ENCODE measurements at regions not wholly inside any gene's neighbourhood (a gene's known extent, or its start where the extent isn't known, plus 50 kb on each side); places are given as distances from the start of the nearest gene placed in this dataset.
A peak's percentile ranks its signal among the peaks of the same experiment; 100 is the strongest.

DNA sequence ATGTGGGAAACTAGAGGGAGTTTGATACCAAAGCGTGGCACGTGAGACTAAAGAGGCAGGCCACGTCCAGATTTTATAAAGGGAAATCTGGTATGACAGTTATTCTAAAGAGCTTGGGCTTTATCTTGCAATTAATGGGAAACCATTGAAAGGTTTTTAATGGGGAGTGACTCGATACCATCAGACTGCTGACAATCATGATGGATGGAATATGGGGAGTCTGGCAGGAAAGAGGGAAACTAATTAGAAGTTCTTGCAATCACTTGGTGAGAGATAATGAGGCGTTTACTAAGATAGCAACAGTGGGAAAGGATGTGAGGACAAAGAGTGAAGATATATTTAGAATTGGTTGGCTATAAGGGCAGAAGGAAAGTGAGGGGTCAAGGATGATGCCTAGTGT is 94.0 kb downstream of the MBL2 start:
- TF ChIP-seq, protein P1, sequence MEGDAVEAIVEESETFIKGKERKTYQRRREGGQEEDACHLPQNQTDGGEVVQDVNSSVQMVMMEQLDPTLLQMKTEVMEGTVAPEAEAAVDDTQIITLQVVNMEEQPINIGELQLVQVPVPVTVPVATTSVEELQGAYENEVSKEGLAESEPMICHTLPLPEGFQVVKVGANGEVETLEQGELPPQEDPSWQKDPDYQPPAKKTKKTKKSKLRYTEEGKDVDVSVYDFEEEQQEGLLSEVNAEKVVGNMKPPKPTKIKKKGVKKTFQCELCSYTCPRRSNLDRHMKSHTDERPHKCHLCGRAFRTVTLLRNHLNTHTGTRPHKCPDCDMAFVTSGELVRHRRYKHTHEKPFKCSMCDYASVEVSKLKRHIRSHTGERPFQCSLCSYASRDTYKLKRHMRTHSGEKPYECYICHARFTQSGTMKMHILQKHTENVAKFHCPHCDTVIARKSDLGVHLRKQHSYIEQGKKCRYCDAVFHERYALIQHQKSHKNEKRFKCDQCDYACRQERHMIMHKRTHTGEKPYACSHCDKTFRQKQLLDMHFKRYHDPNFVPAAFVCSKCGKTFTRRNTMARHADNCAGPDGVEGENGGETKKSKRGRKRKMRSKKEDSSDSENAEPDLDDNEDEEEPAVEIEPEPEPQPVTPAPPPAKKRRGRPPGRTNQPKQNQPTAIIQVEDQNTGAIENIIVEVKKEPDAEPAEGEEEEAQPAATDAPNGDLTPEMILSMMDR (IDR thresholded peaks at IDR 0.05; ENCODE audit: low read depth, low read length), result no peak
- H3K9me3 ChIP-seq (ENCODE audit: low read depth), result no peaks in the 10 kb centered on the region
- DNase-seq (ENCODE audit: low read depth in 1 of 2, low spot score in 1 of 2), result no peak
- H3K27ac ChIP-seq, result no peak overlapping the region
- peaks cover 19% of the 10 kb centered on the region for H3K4me1 ChIP-seq (ENCODE audit: low read depth)
- peaks cover 63% of the 10 kb centered on the region for H3K27me3 ChIP-seq
- no peaks in the 10 kb centered on the region for H3K36me3 ChIP-seq
- H3K4me3 ChIP-seq, result no peak overlapping the region

DNA sequence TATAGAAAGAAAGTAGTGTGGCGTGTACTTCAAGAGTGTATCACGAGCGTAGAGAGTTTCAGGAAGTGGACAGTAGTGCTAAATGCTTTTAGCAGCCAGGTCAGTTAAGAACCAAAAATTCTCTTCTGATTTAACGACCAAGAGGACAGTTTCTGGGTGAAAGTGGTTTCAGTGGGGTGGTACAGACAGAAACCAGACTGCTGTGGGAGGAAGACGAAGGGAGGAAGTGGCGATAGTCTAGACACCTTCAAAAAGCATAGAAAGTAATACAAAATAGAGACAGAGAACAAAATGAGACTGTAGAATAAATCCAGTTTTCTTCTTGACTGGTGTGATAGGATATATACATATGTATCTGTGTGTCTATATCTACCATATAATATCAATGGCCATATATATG is 93.5 kb downstream of the MBL2 start:
- Histone ChIP-seq H3K27ac (no peak overlapping the region), H3K4me1 (ENCODE audit: low read depth) (peaks cover 19% of the 10 kb centered on the region)
- TF ChIP-seq, protein P1 (IDR thresholded peaks at IDR 0.05; ENCODE audit: low read depth, low read length), result no peak

DNA sequence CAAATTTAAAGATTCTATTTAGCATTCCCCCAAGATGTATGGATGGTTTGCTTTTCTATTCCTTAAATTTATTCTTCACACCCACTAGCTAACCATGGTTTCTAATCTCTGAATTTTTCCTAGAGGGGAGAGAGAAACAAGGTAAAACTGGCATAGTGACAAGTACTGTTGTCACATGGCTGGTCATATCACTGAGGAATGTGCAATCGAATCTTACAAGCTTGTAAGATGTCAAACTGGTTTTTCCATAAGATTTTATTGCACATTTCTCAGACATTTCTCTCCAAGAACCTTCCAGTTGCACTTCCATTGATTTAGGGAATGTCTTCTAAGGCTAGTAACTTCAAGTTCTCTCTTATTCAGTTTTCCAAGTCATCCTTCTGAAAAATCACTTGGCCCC is 89.8 kb downstream of the MBL2 start:
- peak in 1 of 2 donors; percentile 20 for DNase-seq (ENCODE audit: low read depth in 1 of 2, low spot score in 1 of 2)
- Histone ChIP-seq H3K27me3 (peaks cover 46% of the 10 kb centered on the region), H3K4me3 (no peak overlapping the region), H3K27ac (no peak overlapping the region), H3K36me3 (no peaks in the 10 kb centered on the region), H3K4me1 (ENCODE audit: low read depth) (peaks cover 19% of the 10 kb centered on the region), H3K9me3 (ENCODE audit: low read depth) (no peaks in the 10 kb centered on the region)
- TF ChIP-seq, protein P1 (IDR thresholded peaks at IDR 0.05; ENCODE audit: low read depth, low read length), result no peak

More for the DNA sequence above, 93.5 kb downstream of the MBL2 start:
- H3K4me3 ChIP-seq, result no peak overlapping the region
- H3K27me3 ChIP-seq, result peaks cover 64% of the 10 kb centered on the region
- no peaks in the 10 kb centered on the region for H3K9me3 ChIP-seq (ENCODE audit: low read depth)
- DNase-seq (ENCODE audit: low read depth in 1 of 2, low spot score in 1 of 2), result no peak
- H3K36me3 ChIP-seq, result no peaks in the 10 kb centered on the region

GRCh38 chr10:52683776-52684175 is 88.8 kb downstream of the MBL2 start:
- DNase-seq (ENCODE audit: low read depth in 1 of 2, low spot score in 1 of 2), result no peak
- Histone ChIP-seq H3K36me3 (no peaks in the 10 kb centered on the region), H3K27me3 (peaks cover 42% of the 10 kb centered on the region), H3K27ac (no peak overlapping the region), H3K9me3 (ENCODE audit: low read depth) (no peaks in the 10 kb centered on the region), H3K4me3 (no peak overlapping the region), H3K4me1 (ENCODE audit: low read depth) (peaks cover 15% of the 10 kb centered on the region)
- TF ChIP-seq, protein P1 (IDR thresholded peaks at IDR 0.05; ENCODE audit: low read depth, low read length), result no peak

- no peaks in the 10 kb centered on the region for H3K4me1 ChIP-seq (ENCODE audit: low read depth)
- H3K27me3 ChIP-seq, result peaks cover 7% of the 10 kb centered on the region
- no peaks in the 10 kb centered on the region for H3K9me3 ChIP-seq (ENCODE audit: low read depth)
- TF ChIP-seq, protein P1 (IDR thresholded peaks at IDR 0.05; ENCODE audit: low read depth, low read length), result no peak
- no peak overlapping the region for H3K4me3 ChIP-seq
- H3K36me3 ChIP-seq, result no peaks in the 10 kb centered on the region
- DNase-seq (ENCODE audit: low read depth in 1 of 2, low spot score in 1 of 2), result no peak
- no peak overlapping the region for H3K27ac ChIP-seq
Observed at GRCh38 chr10:52688899-52689298, 83.7 kb downstream of the MBL2 start.

DNA sequence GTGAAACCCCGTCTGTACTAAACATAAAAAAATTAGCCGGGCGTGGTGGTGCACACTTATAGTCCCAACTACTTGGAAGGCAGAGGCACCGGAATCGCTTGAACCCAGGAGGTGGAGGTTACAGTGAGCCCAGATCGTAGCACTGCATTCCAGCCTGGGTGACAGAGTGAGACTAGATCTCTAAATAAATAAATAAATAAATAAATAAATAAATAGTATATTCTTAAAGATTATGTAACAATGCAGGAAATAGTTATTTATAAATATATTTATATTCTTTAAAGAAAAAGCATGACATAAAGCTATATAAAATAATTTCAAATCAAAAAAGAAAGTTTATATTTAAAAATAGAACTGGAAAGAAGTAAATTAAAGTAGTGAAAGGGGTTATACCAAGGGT is 76.4 kb downstream of the MBL2 start:
- DNase-seq (ENCODE audit: low read depth in 1 of 2, low spot score in 1 of 2), result no peak
- H3K9me3 ChIP-seq (ENCODE audit: low read depth), result no peaks in the 10 kb centered on the region
- TF ChIP-seq, protein P1 (IDR thresholded peaks at IDR 0.05; ENCODE audit: low read depth, low read length), result no peak

More for the DNA sequence above, 76.4 kb downstream of the MBL2 start:
- H3K4me3 ChIP-seq, result no peak overlapping the region
- no peaks in the 10 kb centered on the region for H3K36me3 ChIP-seq
- H3K27me3 ChIP-seq, result peaks cover 32% of the 10 kb centered on the region
- H3K4me1 ChIP-seq (ENCODE audit: low read depth), result no peaks in the 10 kb centered on the region
- H3K27ac ChIP-seq, result no peak overlapping the region
